Tibial nerve (tissue), 4 donors: ENCODE measurements at regions not wholly inside any gene's neighbourhood (a gene's known extent, or its start where the extent isn't known, plus 50 kb on each side); places are given as distances from the start of the nearest gene placed in this dataset.

Experiments
- EP300 ChIP-seq, 2 donors: sonication (generic); formaldehyde crosslinking; IDR thresholded peaks; one replicate each; pipeline ENCODE4 v1.6.1; 2017; ENCODE audit warnings: antibody characterized with exemption in 2 of 2, mild to moderate bottlenecking in 1 of 2
- POLR2A ChIP-seq, 2 donors: fragments of 450-650 bp; IDR thresholded peaks; one replicate each; pipeline ENCODE4 v1.6.1; 2017; ENCODE audit warnings: antibody characterized with exemption in 2 of 2, mild to moderate bottlenecking in 2 of 2, moderate library complexity in 2 of 2
- TF ChIP-seq, protein P1 (sequence below), 5 experiments: fragments of 200-600 bp in 3 of 5; fragments of 450-650 bp in 2 of 5; sonication (generic) in 3 of 5; IDR thresholded peaks; one replicate each; pipeline ENCODE4 v1.5.1; 2016 to 2019; ENCODE audit warnings: antibody characterized with exemption in 5 of 5, mild to moderate bottlenecking in 3 of 5, moderate library complexity in 2 of 5

DNA sequence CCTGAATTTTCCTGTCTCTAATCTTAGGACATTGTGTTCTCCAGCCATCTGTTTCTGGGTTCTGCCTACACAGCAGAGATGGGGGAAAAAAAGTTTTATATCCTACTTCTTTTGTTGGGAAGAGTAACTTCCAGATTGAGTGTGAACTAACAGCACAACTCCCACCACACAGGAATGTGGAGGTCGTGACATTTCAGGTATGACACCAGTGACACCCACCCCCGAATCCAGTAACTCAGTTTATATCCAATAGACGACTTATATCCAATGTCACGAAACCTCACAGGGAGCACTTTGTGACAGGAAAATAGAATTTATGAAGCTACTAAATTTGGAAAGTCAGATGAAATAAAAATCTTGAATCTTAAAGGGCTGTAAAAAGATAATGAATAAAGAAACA lies 211.9 kb upstream of the GRM3 start:
- TF ChIP-seq, protein P1, sequence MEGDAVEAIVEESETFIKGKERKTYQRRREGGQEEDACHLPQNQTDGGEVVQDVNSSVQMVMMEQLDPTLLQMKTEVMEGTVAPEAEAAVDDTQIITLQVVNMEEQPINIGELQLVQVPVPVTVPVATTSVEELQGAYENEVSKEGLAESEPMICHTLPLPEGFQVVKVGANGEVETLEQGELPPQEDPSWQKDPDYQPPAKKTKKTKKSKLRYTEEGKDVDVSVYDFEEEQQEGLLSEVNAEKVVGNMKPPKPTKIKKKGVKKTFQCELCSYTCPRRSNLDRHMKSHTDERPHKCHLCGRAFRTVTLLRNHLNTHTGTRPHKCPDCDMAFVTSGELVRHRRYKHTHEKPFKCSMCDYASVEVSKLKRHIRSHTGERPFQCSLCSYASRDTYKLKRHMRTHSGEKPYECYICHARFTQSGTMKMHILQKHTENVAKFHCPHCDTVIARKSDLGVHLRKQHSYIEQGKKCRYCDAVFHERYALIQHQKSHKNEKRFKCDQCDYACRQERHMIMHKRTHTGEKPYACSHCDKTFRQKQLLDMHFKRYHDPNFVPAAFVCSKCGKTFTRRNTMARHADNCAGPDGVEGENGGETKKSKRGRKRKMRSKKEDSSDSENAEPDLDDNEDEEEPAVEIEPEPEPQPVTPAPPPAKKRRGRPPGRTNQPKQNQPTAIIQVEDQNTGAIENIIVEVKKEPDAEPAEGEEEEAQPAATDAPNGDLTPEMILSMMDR (IDR thresholded peaks at IDR 0.05): no peak
- TF ChIP-seq EP300 (IDR thresholded peaks at IDR 0.05) (no peak), POLR2A (IDR thresholded peaks at IDR 0.05) (no peak)
